ENCODE measurements at regions not wholly inside any gene's neighbourhood (a gene's known extent, or its start where the extent isn't known, plus 50 kb on each side); places are given as distances from the start of the nearest gene placed in this dataset.
"Not testable (repeated sequence)": the region's sequence is repeated elsewhere in the genome, so short reads cannot be mapped to it uniquely, and the experiment has no call there.

DNA sequence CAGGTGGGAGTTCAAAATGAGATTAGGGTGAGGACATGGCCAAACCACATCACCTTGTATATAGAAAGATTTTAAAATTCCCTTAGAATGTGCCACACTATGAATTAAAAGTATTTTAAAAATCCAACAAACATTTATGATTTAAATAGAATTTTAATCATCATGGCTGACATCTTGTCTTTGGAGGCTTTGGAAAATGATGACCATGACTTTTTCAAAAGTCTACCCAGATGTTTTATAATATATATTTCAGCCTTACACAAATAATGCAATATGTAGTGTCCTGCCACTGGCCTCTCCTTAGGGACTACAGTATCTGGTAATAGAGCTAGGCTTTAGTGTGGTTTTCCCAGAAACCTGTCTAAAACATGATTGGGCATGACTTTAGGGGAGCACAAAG is 1353.4 kb upstream of the GOT2 start:
- DNase-seq = no peak

DNA sequence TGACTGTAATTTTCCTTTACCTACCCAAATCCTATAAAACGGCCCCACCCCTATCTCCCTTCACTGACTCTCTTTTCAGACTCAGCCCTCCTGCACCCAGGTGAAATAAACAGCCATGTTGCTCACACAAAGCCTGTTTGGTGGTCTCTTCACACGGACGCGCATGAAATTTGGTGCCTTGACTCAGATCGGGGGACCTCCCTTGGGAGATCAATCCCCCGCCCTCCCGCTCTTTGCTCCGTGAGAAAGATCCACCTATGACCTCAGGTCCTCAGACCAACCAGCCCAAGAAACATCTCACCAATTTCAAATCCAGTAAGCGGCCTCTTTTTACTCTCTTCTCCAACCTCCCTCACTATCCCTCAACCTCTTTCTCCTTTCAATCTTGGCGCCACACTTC is 1344.7 kb upstream of the GOT2 start:
- DNase-seq = not testable (repeated sequence)

DNA sequence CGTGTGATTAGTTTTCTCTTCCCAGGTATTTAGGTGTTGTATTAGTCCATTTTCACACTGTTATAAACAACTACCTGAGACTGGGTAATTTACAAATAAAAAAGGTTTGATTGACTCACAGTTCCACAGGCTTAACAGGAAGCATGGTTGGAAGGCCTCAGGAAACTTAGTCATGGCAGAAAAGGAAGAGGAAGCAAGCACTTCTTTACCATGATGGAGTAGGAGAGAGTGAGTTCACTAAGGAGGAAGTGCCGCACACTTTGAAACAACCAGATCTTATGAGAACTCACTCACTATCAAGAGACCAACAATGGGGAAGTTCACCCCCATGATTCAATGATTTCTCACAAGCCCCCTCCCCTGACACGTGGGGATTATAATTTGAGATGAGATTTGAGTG is 1343.7 kb upstream of the GOT2 start:
- no peak for DNase-seq

DNA sequence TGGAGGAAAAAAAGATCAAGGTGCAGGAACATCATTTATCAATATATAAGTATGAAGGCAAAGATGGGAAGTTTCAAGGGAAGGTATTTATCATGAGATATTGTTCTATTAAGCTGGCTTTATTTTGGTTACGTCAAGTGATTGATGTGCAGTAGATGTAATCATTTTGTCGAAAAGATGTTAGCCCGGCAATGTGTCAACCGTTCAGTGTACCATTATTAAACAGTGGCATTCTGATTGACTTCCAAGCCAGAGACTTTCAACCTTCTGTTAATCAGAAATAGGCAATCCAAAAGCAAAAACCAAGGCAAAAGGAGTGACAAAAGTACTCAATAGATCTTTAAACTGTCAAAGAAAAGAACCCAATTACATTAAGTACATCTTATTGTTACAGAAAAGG is 1340.3 kb upstream of the GOT2 start:
- no peak for DNase-seq

DNA sequence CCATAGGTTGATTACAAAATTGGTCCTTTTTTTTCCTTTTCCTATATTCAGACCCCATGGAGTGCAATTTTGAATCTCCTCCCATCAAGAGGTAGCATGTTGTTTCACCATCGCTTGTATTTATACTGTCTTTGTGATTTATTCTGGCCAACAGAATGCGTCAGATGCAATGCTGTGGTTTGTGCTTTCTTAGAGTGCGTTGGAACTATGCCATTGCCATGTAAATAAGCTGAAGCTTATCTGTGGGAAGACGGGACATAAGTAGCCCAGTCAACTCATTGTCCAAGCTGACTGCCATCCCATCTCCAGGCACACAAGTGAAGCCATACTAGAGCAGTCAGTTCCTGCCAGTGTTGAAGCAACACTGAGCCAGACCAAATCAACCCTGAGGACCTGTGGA is 1339.3 kb upstream of the GOT2 start:
- DNase-seq = no peak

DNA sequence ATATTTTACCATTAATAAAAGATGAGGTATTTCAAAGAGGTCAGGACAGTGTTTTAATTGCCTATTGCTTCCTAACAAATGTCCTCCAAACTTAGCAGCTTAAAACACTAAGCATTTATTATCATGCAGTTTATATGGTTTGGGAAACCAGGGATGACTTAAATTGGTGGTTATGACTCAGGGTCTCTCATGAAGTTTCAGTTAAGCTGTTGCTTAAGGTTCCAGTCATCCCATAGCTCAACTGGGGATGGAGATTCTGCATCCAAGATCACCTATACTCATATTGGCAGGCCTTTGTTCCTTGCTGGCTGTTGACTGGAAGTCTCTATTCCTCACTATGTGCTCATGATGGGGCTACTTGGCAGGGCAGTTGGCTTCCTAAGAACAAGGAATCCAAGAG is 1329.9 kb upstream of the GOT2 start:
- DNase-seq = no peak

DNA sequence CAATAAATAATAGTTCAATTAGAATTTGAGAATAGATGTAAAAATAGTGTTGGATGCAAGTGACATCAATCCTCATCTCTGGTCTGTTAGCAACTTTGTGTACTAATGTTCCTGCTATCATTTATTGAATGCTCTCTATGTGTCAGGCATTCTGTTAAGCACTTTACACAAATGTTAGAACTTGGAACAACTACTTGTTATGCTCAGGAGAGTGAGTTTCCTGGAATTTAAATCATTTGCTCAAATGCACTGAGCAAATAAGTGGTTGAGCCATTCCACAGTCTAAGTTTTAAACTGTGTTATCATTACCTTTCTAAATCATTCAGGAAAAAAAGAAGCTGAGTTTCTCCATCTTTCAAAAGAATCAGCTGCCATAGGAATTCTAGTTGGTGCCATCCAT is 1327.3 kb upstream of the GOT2 start:
- no peak for DNase-seq

DNA sequence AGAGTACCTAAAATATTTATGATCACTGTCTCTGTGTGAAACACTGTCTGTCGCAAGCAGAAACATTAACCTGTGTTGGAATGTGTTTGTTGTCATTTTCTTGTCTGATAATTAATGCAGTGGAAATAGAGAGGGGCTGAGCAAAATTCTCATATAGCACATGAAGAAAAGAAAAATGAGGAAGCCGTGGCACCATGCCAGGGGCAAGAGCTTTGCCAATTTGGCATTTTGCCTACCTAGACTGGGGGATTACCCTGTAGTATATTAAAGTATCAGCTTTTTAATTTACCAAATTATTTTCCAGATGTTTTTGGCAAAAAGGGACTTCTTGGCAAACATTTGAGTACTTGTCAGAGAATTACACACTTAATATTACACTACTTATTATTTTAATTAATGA is 1326.6 kb upstream of the GOT2 start:
- DNase-seq = no peak

DNA sequence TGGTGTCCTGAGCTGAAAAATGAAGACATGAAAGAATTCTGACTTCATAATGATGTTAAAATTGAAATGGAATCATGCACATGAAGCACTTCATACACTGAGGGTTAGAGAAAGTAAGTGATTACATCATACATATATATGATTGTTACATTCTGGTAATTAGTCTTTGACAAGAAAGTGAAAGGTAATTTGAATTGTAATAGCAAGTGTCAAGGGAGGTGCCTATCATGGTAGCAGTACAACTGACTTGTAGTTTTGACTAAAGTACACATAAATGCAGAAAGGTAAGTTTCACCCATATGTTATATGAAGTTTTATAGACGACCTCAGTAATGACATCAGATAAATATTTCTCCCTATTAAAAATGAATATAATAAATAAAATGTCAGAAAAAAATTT is 1325.0 kb upstream of the GOT2 start:
- DNase-seq = no peak

DNA sequence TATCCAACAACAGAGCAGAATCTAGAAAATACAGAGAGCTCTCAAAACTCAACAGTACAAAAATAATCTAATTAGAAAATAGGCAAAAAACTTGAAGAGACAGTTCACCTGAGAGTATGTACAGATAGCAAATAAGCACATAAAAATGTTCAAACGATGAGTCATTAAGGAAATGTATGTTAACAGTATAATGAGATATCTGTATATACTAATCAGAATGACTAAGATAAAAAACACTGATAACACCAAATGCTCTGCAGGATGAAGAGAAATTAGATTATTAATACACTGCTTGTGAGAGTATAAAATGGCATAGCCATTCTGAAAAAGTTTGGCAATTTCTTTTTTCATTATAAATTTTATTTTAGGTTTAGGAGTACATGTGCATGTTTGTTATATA is 1307.6 kb upstream of the GOT2 start:
- no peak for DNase-seq

DNA sequence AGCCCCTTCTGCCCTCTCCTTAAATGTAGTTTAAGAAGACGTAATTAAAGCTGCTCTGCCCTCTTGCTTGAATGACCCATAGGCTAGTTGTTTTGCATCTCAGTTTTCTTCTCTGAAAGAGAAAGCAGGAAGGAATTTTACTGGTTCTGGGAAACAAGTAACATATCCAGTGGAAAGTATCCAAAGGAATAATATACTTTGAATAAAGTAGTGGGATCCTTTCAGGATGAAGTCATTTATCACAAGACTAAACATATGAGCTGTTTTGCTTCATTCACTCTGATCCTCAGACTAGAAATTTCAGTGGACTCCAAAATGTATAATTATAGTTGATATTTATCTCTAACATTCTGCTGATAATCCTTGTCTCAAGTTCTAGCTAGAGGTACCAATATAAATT is 1297.6 kb upstream of the GOT2 start:
- no peak for DNase-seq

DNA sequence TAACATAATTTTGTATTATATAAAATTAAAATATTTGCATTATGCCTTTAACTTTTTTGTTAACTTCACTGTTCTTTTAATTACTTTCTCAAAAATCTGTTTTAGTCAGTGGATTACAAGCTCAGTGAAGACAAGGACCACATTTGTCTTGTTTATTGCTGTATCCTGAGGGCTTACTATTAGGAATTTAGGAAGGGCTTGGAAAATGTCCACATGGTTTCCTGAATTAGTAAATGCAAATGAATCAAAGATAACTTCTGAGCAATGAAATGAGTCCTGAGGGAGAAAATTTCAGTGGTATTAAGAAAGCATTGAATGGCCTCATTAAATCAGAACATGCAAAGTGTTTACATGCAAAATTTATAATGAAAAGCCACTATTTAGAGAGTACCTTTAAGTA is 1293.2 kb upstream of the GOT2 start:
- no peak for DNase-seq

DNA sequence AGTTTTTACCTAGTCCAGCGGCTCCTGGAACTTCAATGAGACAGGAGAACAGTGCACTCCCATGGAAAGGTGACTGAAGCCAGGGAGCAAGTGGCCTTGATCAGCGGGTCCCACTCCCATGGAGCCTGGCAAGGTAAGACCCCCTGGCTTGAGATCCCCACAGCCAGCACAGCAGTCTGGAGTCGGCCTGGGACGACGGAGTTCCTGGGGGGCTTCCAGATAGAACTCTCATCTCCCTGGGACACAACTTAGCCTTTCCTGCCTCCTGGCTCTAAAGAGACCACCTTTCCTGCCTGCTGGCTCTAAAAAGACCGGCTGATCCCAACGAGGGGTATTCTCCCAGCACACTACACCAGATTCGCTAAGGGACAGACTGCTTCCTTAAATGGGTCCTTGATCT is 1279.0 kb upstream of the GOT2 start:
- DNase-seq = no peak

DNA sequence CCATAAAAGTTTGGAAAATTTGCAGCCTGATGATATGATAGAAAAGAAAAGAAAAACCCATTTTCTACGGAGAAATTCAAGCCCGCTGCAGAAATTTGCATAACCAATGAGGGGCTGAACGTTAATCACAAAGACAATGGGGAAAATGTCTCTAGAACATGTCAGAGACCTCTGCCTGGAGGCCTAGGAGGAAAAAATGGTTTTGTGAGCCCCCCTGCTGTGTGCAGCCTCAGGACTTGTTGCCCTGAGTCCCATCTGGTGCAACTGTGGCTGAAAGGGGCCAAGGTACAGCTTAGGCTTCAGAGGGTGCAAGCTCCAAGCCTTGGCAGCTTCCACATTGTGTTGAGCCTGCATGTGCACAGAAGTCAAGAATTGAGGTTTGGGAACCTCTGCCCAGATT is 1267.4 kb upstream of the GOT2 start:
- no peak for DNase-seq

DNA sequence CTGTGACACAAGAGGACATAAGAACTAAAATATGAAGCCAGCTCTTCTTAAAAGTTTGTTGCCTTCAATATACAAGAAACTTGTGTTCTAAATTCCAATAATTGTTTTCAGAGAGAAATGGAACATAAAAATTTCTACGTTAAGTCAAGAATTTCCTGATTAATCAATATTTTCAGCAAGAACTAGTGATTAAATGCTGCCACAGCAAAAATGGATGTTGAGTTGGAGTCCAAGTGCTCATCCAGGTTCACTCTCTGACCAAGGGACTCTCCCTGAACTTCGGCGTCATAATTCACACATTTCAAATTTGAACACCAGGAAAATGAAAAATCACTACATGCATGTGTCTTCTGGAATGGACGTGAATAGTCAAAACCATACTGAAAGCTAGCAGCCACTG is 1263.6 kb upstream of the GOT2 start:
- no peak for DNase-seq

DNA sequence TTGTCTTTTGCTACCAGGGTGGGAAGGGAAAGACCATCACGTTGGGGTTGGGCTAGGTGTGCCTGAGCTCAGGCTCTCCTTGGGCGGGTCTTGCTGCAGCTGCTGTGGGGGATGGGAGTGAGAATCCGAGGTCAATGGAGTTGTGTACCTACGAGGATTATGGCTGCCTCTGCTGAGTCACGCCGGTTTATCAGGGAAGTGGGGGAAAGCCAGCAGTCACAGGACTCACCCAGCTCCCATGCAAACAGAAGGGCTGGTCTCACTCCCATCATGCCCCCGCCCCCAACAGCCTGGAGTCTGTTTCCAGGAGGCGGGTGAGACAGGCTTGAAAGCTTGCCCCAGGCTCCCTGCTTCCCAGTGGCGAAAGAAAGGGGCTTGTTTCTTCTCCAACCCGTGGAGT is 1259.0 kb upstream of the GOT2 start:
- no peak for DNase-seq

DNA sequence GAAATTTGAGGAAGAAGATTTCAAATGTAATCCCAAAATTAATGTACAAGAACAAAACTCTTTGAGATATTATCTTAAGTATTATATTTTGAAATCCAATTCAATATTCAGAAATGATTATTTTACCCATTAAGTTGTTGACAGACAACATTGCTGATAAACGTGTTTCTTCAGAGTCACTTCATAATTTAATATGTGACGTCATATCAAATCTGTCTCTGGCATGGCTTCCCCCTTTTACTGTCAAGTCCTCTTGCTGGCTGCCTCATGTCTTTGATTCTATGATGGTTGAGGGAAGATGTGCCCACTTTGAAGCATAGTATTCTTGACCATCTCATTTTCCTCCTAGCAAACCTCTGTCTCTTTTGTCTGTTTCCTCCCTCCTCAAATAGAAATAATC is 1257.1 kb upstream of the GOT2 start:
- no peak for DNase-seq

DNA sequence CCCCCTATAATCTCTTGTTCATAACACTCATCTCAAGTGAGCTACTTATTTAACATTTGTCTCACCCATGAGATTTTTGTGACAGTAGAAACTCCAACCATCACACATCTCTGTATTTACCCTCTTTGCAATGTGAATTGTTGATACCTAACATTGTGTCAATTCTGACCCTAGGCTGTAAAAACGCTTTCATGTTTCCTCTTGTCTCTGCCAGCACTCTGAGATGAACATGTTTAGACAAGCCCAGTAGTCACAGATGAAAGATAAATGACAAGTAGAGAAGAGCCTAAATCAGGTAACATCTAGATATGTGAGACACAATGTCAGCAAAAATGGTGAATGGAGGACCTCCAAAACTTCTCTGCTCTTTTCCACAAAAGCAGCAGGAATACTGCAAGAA is 1254.5 kb upstream of the GOT2 start:
- no peak for DNase-seq

DNA sequence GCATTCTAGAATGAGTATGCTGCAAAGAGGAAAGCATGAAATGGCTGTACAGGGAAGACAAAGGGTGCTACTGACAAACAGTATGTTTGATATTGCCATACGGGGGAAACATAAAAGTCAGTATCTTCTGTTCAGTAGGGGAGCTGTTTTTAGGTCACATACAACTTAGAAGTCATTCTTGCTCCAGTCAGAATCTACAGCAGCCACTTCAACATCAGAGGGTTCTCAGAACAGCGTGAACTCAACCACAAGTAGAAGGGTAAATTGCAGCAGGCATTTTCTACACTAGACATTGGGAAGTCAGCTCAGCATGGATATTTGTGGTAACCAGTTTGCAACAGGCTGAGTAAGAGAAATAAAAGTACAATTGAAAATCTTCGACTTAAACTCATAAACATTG is 1241.8 kb upstream of the GOT2 start:
- no peak for DNase-seq

DNA sequence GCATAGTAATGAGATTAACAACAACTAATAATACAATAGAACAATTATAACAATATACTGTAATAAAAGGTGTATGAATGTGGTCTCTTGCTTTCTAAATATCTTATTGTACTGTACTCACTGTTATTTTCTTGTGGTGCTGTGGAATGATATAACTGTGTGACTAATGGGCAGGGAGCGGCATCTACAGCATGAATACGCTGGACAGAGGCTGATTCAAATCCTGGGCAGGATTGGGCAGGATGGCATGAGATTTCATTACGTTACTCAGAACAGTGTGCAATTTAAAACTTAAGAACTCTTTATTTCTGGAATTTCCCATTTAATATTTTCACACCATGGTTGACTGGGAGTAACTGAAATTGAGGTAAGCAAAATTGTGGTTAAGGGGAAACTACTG is 1239.8 kb upstream of the GOT2 start:
- no peak for DNase-seq

DNA sequence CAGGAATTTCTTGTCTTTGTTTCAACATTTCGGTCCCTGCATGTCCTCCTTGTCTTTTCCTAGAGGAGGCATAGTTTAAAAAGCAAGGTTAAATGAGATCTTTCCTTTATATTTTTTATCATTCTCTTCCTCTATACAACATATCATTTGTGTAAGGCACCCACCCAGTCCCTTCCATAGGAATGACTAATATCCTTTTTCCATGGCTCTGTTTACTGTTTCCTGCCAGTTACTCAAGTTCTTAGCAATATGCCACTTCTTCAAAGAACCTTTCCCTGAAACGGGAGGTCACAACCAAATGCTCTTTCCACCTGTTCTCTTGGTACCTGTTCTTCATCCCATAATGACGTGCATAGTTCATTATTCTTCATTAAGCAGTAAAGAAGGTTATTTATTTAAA is 1237.1 kb upstream of the GOT2 start:
- no peak for DNase-seq

DNA sequence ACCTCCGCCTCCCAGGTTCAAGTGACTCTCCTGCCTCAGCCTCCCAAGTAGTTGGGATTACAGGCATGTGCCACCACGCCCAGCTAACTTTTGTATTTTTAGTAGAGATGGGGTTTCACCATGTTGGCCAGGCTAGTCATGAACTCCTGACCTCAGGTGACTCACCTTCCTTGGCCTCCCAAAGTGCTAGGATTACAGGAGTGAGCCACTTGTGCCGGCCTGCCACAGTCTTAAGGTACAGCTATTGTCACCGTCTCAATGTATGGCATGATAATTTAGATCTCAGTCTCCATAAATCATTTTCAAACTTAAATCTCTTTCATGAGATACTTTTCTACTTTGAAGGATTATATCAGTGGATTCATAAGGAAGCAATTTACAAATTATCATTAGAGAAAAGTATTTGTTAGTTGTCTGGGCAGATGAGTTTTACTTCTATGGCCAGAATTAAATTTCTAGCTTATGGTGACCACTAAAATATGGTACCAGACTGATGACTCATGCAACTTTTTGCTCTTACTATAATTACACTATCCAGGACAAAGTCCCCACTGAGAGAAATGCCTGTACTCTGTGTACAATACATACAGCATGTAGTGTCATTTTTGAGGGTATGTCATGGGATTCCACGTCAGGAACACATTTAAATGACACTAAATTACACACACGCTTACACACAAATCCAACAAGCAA is 1230.3 kb upstream of the GOT2 start:
- DNase-seq = no peak

DNA sequence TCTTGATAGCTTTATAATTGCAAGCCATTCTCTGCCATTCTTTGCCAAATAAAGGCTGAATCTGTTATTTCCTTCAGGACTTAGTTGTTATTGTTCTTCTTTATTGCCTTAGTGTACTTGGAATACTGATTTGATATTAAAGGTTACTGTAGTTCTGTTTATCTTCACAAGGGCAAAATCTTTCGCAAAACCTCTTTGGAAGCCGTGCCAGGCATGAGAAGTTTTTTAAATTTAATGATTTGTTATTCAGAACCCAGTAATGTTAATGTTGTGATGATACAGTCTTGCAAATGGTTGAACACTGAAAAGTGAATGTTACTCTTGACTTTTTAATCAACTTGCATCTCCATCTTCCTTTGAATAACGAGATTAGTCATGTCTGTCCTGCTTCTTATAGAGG is 1225.2 kb upstream of the GOT2 start:
- DNase-seq = no peak

DNA sequence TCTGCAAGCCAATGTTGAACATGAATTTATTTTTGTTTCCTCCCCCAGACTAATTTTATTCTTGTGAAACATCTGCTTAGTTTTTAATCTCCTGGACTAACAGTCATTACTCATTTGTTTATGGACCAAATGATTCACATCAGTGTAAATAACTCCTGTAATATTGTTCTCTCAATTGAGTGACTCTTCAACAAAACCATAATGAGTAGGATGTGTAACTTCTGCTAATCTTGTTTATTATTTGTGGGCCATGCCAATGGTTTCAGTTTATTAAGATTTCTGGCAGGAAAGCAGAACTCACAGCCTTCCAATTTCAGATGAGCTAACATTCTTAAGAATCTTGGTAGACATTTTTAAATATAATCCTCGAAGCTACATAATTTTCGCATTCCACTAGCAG is 1216.3 kb upstream of the GOT2 start:
- DNase-seq = no peak

DNA sequence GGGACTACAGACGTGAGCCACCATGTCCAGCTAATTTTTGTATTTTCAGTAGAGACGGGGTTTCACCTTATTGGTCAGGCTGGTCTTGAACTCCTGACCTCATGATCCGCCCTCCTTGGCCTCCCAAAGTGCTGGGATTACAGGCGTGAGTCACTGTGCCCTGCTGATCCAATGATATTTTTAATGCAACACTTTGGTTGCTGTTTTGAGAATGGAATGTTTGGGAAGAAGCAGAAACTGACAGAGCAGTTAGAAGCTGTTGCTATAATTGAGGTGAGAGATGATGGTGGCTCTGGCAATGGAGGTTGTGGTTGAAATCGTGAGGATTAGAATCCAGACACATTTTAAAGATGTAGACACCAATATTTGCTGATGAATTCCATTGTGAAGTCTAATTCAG is 1209.9 kb upstream of the GOT2 start:
- DNase-seq = not testable (repeated sequence)

DNA sequence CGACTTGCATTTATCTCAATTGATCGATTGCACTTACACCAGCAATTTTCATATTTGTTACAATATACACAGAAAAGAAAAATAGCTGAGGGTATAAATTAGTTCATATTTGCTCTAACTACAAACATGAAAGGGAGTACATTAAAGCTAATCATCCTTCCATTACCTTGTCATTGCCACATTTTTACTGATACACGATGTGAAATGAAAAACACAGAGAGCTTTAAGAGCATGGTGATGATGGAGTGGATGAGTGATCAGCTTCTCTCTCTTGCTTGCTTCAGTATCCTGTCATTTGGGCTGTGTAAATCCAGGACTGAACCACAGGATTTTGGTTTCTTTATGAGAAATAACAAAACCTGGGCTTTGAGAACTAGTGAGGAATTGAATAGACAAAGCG is 1207.5 kb upstream of the GOT2 start:
- no peak for DNase-seq

Data from COR-L47 (cell line).